ENCODE measurements at regions not wholly inside any gene's neighbourhood (a gene's known extent, or its start where the extent isn't known, plus 50 kb on each side); places are given as distances from the start of the nearest gene placed in this dataset.

- no peak for DNase-seq (ENCODE audit: low read depth in 1 of 2, low spot score in 1 of 2)
- Histone ChIP-seq H3K27ac (replicated peaks) (no peak overlapping the region), H3K4me3 (replicated peaks; ENCODE audit: insufficient read depth, low read length) (no peak overlapping the region), H3K27me3 (ENCODE audit: insufficient read depth, poor library complexity, severe bottlenecking) (peaks cover 3% of the 10 kb centered on the region)
- no peak for TF ChIP-seq CTCF (IDR thresholded peaks at IDR 0.05; ENCODE audit: insufficient read depth, low read length)
- no peak for TF ChIP-seq SPI1 (IDR thresholded peaks at IDR 0.05; ENCODE audit: borderline replicate concordance, low read depth)
- TF ChIP-seq, protein P1, sequence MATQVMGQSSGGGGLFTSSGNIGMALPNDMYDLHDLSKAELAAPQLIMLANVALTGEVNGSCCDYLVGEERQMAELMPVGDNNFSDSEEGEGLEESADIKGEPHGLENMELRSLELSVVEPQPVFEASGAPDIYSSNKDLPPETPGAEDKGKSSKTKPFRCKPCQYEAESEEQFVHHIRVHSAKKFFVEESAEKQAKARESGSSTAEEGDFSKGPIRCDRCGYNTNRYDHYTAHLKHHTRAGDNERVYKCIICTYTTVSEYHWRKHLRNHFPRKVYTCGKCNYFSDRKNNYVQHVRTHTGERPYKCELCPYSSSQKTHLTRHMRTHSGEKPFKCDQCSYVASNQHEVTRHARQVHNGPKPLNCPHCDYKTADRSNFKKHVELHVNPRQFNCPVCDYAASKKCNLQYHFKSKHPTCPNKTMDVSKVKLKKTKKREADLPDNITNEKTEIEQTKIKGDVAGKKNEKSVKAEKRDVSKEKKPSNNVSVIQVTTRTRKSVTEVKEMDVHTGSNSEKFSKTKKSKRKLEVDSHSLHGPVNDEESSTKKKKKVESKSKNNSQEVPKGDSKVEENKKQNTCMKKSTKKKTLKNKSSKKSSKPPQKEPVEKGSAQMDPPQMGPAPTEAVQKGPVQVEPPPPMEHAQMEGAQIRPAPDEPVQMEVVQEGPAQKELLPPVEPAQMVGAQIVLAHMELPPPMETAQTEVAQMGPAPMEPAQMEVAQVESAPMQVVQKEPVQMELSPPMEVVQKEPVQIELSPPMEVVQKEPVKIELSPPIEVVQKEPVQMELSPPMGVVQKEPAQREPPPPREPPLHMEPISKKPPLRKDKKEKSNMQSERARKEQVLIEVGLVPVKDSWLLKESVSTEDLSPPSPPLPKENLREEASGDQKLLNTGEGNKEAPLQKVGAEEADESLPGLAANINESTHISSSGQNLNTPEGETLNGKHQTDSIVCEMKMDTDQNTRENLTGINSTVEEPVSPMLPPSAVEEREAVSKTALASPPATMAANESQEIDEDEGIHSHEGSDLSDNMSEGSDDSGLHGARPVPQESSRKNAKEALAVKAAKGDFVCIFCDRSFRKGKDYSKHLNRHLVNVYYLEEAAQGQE (IDR thresholded peaks at IDR 0.05; ENCODE audit: insufficient replicate concordance, low read depth), result no peak
- no peak for TF ChIP-seq POLR2AphosphoS5 (IDR thresholded peaks at IDR 0.05; ENCODE audit: low read depth)
- no peak for TF ChIP-seq GABPA (IDR thresholded peaks at IDR 0.05; ENCODE audit: low read depth)
These were observed 51.9 kb upstream of the PTPRS start for GRCh38 chr19:5392486-5392885.

GRCh38 chr19:5393088-5393487 is 52.5 kb upstream of the PTPRS start:
- Histone ChIP-seq H3K27ac (replicated peaks) (no peak overlapping the region), H3K27me3 (ENCODE audit: insufficient read depth, poor library complexity, severe bottlenecking) (peaks cover 3% of the 10 kb centered on the region), H3K4me3 (replicated peaks; ENCODE audit: insufficient read depth, low read length) (no peak overlapping the region)
- no peak for DNase-seq (ENCODE audit: low read depth in 1 of 2, low spot score in 1 of 2)
- TF ChIP-seq, protein P1 (IDR thresholded peaks at IDR 0.05; ENCODE audit: insufficient replicate concordance, low read depth), result no peak
- no peak for TF ChIP-seq GABPA (IDR thresholded peaks at IDR 0.05; ENCODE audit: low read depth)
- no peak for TF ChIP-seq POLR2AphosphoS5 (IDR thresholded peaks at IDR 0.05; ENCODE audit: low read depth)
- no peak for TF ChIP-seq SPI1 (IDR thresholded peaks at IDR 0.05; ENCODE audit: borderline replicate concordance, low read depth)
- no peak for TF ChIP-seq CTCF (IDR thresholded peaks at IDR 0.05; ENCODE audit: insufficient read depth, low read length)

DNA sequence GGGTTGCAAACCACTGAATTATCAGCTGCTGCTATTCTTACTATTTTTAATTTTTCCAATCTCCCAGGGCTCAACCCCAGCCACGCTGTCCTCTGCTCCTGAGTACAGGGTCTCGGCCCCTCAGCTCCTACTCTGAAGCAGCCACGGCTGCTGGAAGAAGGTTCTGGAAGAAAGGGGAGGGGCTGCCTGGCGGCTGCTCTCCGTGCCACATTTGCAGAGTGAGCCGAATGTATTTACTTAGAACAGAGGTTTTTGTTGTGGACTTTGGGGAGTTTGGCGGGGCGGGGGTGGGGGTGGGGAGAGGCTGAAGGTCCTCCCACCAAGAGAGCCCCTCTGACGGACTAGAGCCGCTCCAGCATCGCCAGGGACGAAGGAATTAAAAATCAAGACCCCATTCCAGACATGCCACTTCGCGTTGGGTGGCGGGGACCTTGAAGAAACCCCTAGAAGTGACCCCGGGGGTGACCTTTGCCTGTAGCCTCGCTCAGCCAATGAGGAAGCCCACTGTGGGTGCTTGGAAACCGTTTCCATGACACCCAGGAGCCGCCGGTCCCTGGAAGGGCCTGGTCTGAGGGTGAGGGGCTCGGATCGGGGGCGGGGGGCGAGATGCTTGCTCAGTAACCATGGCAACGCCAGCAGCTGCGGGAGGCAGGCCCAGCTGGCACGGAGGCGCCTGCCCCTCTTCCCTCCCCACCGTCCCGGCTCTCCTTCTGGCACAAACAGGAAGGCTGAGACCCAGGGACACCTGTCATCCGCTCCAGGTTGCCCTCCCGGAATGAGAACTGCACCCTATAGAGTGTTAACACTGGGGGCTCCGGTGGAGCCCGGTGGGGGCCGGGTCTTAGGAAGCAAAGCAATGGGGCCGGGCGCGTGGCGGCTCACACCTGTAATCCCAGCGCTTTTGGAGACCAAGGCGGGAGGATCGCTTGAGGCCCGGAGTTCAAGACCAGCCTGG is 54.2 kb upstream of the PTPRS start:
- Histone ChIP-seq H3K27ac (replicated peaks) (no peak overlapping the region), H3K27me3 (ENCODE audit: insufficient read depth, poor library complexity, severe bottlenecking) (peaks cover 3% of the 10 kb centered on the region), H3K4me3 (replicated peaks; ENCODE audit: insufficient read depth, low read length) (no peak overlapping the region)
- TF ChIP-seq POLR2AphosphoS5 (IDR thresholded peaks at IDR 0.05; ENCODE audit: low read depth) (no peak), SPI1 (IDR thresholded peaks at IDR 0.05; ENCODE audit: borderline replicate concordance, low read depth) (no peak), CTCF (IDR thresholded peaks at IDR 0.05; ENCODE audit: insufficient read depth, low read length) (no peak), GABPA (IDR thresholded peaks at IDR 0.05; ENCODE audit: low read depth) (no peak)
- TF ChIP-seq, protein P1 (IDR thresholded peaks at IDR 0.05; ENCODE audit: insufficient replicate concordance, low read depth), result no peak
- no peak for DNase-seq (ENCODE audit: low read depth in 1 of 2, low spot score in 1 of 2)
